Trophoblast cell (in vitro differentiated cells and primary cell): ENCODE measurements at regions not wholly inside any gene's neighbourhood (a gene's known extent, or its start where the extent isn't known, plus 50 kb on each side); places are given as distances from the start of the nearest gene placed in this dataset.
A peak's percentile ranks its signal among the peaks of the same experiment; 100 is the strongest.
"Not testable (repeated sequence)": the region's sequence is repeated elsewhere in the genome, so short reads cannot be mapped to it uniquely, and the experiment has no call there.

Experiments used
- DNase-seq, 2 donors: peaks; one replicate each; pipeline ENCODE4 v3.0.0-alpha.2; 2016
- H2AFZ ChIP-seq: 2 replicates; pipeline ENCODE4 v1.6.1; 2013; ENCODE audit warnings: low read length, moderate library complexity, mild to moderate bottlenecking; ENCODE audit not compliant: insufficient read depth, poor library complexity
- H2AK5ac ChIP-seq: 2 replicates; pipeline ENCODE4 v1.6.1; 2013; ENCODE audit warnings: mild to moderate bottlenecking, low read length
- H2BK120ac ChIP-seq: 2 replicates; pipeline ENCODE4 v1.6.1; 2013; ENCODE audit warnings: low read length, mild to moderate bottlenecking, moderate library complexity; ENCODE audit not compliant: insufficient read depth, poor library complexity
- H2BK12ac ChIP-seq: 2 replicates; pipeline ENCODE4 v1.6.1; 2013; ENCODE audit warnings: mild to moderate bottlenecking, low read length, moderate library complexity
- H2BK5ac ChIP-seq: 2 replicates; pipeline ENCODE4 v1.6.1; 2013; ENCODE audit warnings: low read length, low read depth, moderate library complexity, mild to moderate bottlenecking; ENCODE audit not compliant: poor library complexity
- H3K14ac ChIP-seq: 2 replicates; pipeline ENCODE4 v1.6.1; 2013; ENCODE audit warnings: mild to moderate bottlenecking, low read length
- H3K18ac ChIP-seq: 2 replicates; pipeline ENCODE4 v1.6.1; 2013; ENCODE audit warnings: mild to moderate bottlenecking, low read length
- H3K23ac ChIP-seq: 2 replicates; pipeline ENCODE4 v1.6.1; 2013; ENCODE audit warnings: low read length
- H3K27ac ChIP-seq: 2 replicates; pipeline ENCODE4 v1.5.1; 2013; ENCODE audit warnings: low read depth, mild to moderate bottlenecking, inconsistent platforms, low read length, moderate library complexity
- H3K27me3 ChIP-seq: 2 replicates; pipeline ENCODE4 v1.6.1; 2013; ENCODE audit warnings: inconsistent platforms, mild to moderate bottlenecking, low read length, moderate library complexity; ENCODE audit not compliant: insufficient read depth
- H3K36me3 ChIP-seq, 2 experiments: 1 replicate in 1 of 2; 2 replicates in 1 of 2; pipeline ENCODE4 v1.6.1; 2013; ENCODE audit warnings: low read length in 2 of 2, mild to moderate bottlenecking in 2 of 2, moderate library complexity in 1 of 2; ENCODE audit not compliant: insufficient read depth in 2 of 2, control insufficient read depth in 1 of 2
- H3K4ac ChIP-seq: 2 replicates; pipeline ENCODE4 v1.6.1; 2013; ENCODE audit warnings: low read depth, mild to moderate bottlenecking, low read length, moderate library complexity
- H3K4me1 ChIP-seq, 2 experiments: 1 replicate in 1 of 2; 2 replicates in 1 of 2; pipeline ENCODE4 v1.6.1; 2013; ENCODE audit warnings: low read length in 2 of 2, mild to moderate bottlenecking in 2 of 2, moderate library complexity in 1 of 2; ENCODE audit not compliant: insufficient read depth in 2 of 2, control insufficient read depth in 1 of 2
- H3K4me2 ChIP-seq: 2 replicates; pipeline ENCODE4 v1.6.1; 2013; ENCODE audit warnings: inconsistent platforms, mild to moderate bottlenecking, low read length, moderate library complexity
- H3K4me3 ChIP-seq: 2 replicates; pipeline ENCODE4 v1.5.1; 2013; ENCODE audit warnings: mild to moderate bottlenecking, low read depth, low read length, inconsistent platforms
- H3K79me1 ChIP-seq: one replicate; pipeline ENCODE4 v1.6.1; 2013; ENCODE audit warnings: low read length
- H3K79me2 ChIP-seq: 2 replicates; pipeline ENCODE4 v1.6.1; 2013; ENCODE audit warnings: low read length, mild to moderate bottlenecking; ENCODE audit not compliant: control insufficient read depth, insufficient read depth, poor library complexity
- H3K9ac ChIP-seq: 2 replicates; pipeline ENCODE4 v1.6.1; 2013; ENCODE audit warnings: mild to moderate bottlenecking, low read length
- H3K9me3 ChIP-seq: 2 replicates; pipeline ENCODE4 v1.6.1; 2013; ENCODE audit warnings: low read depth, mild to moderate bottlenecking, control low read depth, inconsistent platforms, low read length; ENCODE audit not compliant: insufficient read depth
- H4K12ac ChIP-seq: 2 replicates; pipeline ENCODE4 v1.6.1; 2013; ENCODE audit warnings: low read depth, mild to moderate bottlenecking, low read length, moderate library complexity
- H4K8ac ChIP-seq: 2 replicates; pipeline ENCODE4 v1.6.1; 2013; ENCODE audit warnings: low read depth, mild to moderate bottlenecking, low read length, moderate library complexity
- H4K91ac ChIP-seq: one replicate; pipeline ENCODE4 v1.6.1; 2013; ENCODE audit warnings: low read depth, mild to moderate bottlenecking, low read length, moderate library complexity
- WGBS: extraction: QIAGEN DNeasy Blood & Tissue Kit; methylation state at CpG from one replicate; pipeline ENCODE4 v1.1.7; 2013; ENCODE audit warnings: missing lambda C conversion rate; ENCODE audit not compliant: insufficient read length, insufficient coverage; ENCODE audit errors: extremely low coverage; 5-methylcytosine and 5-hydroxymethylcytosine counted together

GRCh38 chr7:84857336-84857735 is 329.5 kb downstream of the SEMA3D start:
- Histone ChIP-seq H3K4me1 (no peaks in the 10 kb centered on the region), H3K27me3 (no peaks in the 10 kb centered on the region), H3K18ac (no peak overlapping the region), H3K23ac (no peak overlapping the region), H3K79me1 (no peaks in the 10 kb centered on the region), H2BK120ac (no peak overlapping the region), H3K9ac (no peak overlapping the region), H2BK12ac (no peak overlapping the region), H4K8ac (no peak overlapping the region), H3K4me2 (no peak overlapping the region), H3K36me3 (no peaks in the 10 kb centered on the region), H2BK5ac (no peak overlapping the region), H2AK5ac (no peak overlapping the region), H3K27ac (no peak overlapping the region), H3K4ac (no peak overlapping the region), H3K4me3 (no peak overlapping the region), H3K9me3 (no peaks in the 10 kb centered on the region), H2AFZ (no peak overlapping the region), H3K14ac (no peak overlapping the region), H4K91ac (no peak overlapping the region), H3K79me2 (no peaks in the 10 kb centered on the region), H4K12ac (no peak overlapping the region)
- WGBS, result no CpG with 5 or more reads among the region's 3 CpGs
- DNase-seq, result no peak

- H3K4ac ChIP-seq, result no peak overlapping the region
- no peak overlapping the region for H3K4me3 ChIP-seq
- no peak overlapping the region for H3K18ac ChIP-seq
- H3K9ac ChIP-seq, result no peak overlapping the region
- no peak overlapping the region for H3K23ac ChIP-seq
- H4K91ac ChIP-seq, result no peak overlapping the region
- no peak for DNase-seq
- no peaks in the 10 kb centered on the region for H3K9me3 ChIP-seq
- H3K27ac ChIP-seq, result no peak overlapping the region
- H4K12ac ChIP-seq, result no peak overlapping the region
- H2AFZ ChIP-seq, result no peak overlapping the region
- H3K14ac ChIP-seq, result no peak overlapping the region
- no peaks in the 10 kb centered on the region for H3K4me1 ChIP-seq
- no peak overlapping the region for H2BK12ac ChIP-seq
- H4K8ac ChIP-seq, result no peak overlapping the region
- H2AK5ac ChIP-seq, result no peak overlapping the region
- no peaks in the 10 kb centered on the region for H3K27me3 ChIP-seq
- H3K79me2 ChIP-seq, result no peaks in the 10 kb centered on the region
- no peak overlapping the region for H2BK120ac ChIP-seq
- no peak overlapping the region for H2BK5ac ChIP-seq
- no peak overlapping the region for H3K4me2 ChIP-seq
- H3K36me3 ChIP-seq, result no peaks in the 10 kb centered on the region
- no peaks in the 10 kb centered on the region for H3K79me1 ChIP-seq
These were observed 331.1 kb downstream of the SEMA3D start for GRCh38 chr7:84855758-84856157.

- not testable (repeated sequence) for H3K9ac ChIP-seq, H3K4me2 ChIP-seq, H3K4ac ChIP-seq, H2BK5ac ChIP-seq, H3K4me3 ChIP-seq, H3K27ac ChIP-seq, H4K91ac ChIP-seq, H3K23ac ChIP-seq, H2BK120ac ChIP-seq, H3K79me2 ChIP-seq, H2AK5ac ChIP-seq, H3K79me1 ChIP-seq, H3K36me3 ChIP-seq, DNase-seq, H3K9me3 ChIP-seq, H3K18ac ChIP-seq, H2BK12ac ChIP-seq, H3K27me3 ChIP-seq, H3K4me1 ChIP-seq, H3K14ac ChIP-seq, H4K8ac ChIP-seq, H2AFZ ChIP-seq, H4K12ac ChIP-seq
These were observed 337.9 kb downstream of the SEMA3D start for GRCh38 chr7:84848974-84849372.

GRCh38 chr7:84848219-84848973 is 338.5 kb downstream of the SEMA3D start:
- H2BK12ac ChIP-seq, result no peak overlapping the region
- H3K4me2 ChIP-seq, result no peak overlapping the region
- no peak overlapping the region for H2AK5ac ChIP-seq
- H2BK120ac ChIP-seq, result no peak overlapping the region
- H3K79me2 ChIP-seq, result no peaks in the 10 kb centered on the region
- no peak overlapping the region for H3K23ac ChIP-seq
- DNase-seq, result peak in 1 of 2 donors; percentile 17
- no peak overlapping the region for H3K4me3 ChIP-seq
- H3K27ac ChIP-seq, result no peak overlapping the region
- no peak overlapping the region for H4K91ac ChIP-seq
- no peak overlapping the region for H4K12ac ChIP-seq
- no peaks in the 10 kb centered on the region for H3K79me1 ChIP-seq
- H2AFZ ChIP-seq, result no peak overlapping the region
- no peak overlapping the region for H3K14ac ChIP-seq
- H3K9ac ChIP-seq, result no peak overlapping the region
- H3K4me1 ChIP-seq, result no peaks in the 10 kb centered on the region
- no peak overlapping the region for H3K18ac ChIP-seq
- no peaks in the 10 kb centered on the region for H3K9me3 ChIP-seq
- H3K36me3 ChIP-seq, result no peaks in the 10 kb centered on the region
- no peak overlapping the region for H4K8ac ChIP-seq
- no peak overlapping the region for H3K4ac ChIP-seq
- no peak overlapping the region for H2BK5ac ChIP-seq
- no peaks in the 10 kb centered on the region for H3K27me3 ChIP-seq
